ENCODE measurements at regions not wholly inside any gene's neighbourhood (a gene's known extent, or its start where the extent isn't known, plus 50 kb on each side); places are given as distances from the start of the nearest gene placed in this dataset.

DNA sequence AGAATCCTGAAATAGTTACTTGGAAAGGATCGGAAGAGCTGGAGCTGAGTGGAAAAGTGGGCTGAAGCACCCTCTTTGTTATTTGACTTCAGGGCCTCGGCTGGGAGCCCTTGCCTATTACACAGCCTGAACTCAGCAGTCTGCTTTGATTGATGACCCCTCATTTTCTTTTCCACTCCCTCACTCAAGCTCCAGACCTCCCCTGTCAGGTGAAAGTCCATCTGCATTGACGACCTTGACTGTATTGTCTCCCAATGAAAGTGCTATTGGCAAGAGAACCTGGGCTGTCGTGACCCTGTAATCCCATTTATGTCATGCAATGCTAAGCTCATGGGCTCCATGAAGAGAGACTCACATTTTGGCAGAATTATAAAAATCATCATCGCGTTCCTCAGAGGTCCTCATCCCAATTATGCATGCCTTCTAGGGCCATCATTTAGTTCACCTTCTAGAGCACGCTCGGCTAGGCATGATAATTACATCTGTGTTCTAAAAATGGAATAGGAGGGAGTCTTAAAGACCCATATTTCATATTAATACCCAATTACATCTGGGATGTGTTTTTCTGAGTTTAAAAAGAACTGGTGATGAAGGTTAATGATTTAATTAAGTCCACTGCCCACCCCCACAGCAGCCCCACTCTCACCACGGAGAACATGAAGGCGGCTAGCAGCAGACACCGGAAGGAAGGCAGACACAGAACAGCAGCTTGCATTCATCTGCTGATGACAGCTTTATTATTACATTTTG is 472.5 kb downstream of the PID1 start:
- Histone ChIP-seq H4K20me1 (ENCODE audit: insufficient read depth, low read depth, low read length) (no peaks in the 10 kb centered on the region), H3K79me2 (ENCODE audit: low read length) (no peaks in the 10 kb centered on the region), H3K36me3 (ENCODE audit: insufficient read depth, low read length) (no peaks in the 10 kb centered on the region), H3K9me3 (ENCODE audit: low read length) (no peaks in the 10 kb centered on the region), H2AFZ (ENCODE audit: low read length) (no peak overlapping the region), H3K4me3 (ENCODE audit: low read length) (no peak overlapping the region), H3K9me2 (replicated peaks; ENCODE audit: insufficient read depth, low read length) (no peaks in the 10 kb centered on the region; the same call in 1 of the 2 replicates), H3K27ac (ENCODE audit: low read length) (no peak overlapping the region), H3K4me1 (ENCODE audit: low read length) (no peaks in the 10 kb centered on the region), H3K27me3 (ENCODE audit: low read length) (no peaks in the 10 kb centered on the region), H3K4me2 (ENCODE audit: low read depth, low read length, poor library complexity, severe bottlenecking) (no peak overlapping the region), H3K9ac (ENCODE audit: low read length) (no peak overlapping the region)
- DNase-seq = no peak

GRCh38 chr2:228796386-228796785 is 474.7 kb downstream of the PID1 start:
- DNase-seq = no peak
- no peak overlapping the region for H3K4me2 ChIP-seq (ENCODE audit: low read depth, low read length, poor library complexity, severe bottlenecking)
- H3K27me3 ChIP-seq (ENCODE audit: low read length) = no peaks in the 10 kb centered on the region

DNA sequence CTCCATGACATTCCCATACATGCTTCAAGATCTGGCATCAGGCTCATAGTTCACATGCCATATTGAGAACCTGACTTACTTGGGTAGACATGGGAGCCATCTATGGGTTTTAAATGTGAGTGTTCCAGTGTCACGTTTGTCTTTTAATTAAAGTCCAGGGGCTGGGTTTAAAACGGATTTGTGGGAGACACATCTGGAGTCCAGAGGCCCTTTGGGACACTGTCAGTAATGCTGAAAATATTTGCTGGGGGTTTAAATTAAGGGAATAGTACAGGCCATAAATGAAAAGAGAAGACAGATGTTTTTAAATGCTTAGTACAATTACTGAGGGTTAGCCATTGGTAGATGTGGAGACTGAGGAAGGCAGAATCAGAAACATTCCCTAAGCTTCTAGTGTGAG is 478.0 kb downstream of the PID1 start:
- Histone ChIP-seq H3K4me2 (ENCODE audit: low read depth, low read length, poor library complexity, severe bottlenecking) (no peak overlapping the region), H3K4me1 (ENCODE audit: low read length) (no peaks in the 10 kb centered on the region), H3K9ac (ENCODE audit: low read length) (no peak overlapping the region), H3K27me3 (ENCODE audit: low read length) (no peaks in the 10 kb centered on the region; the same call in 1 of the 2 replicates), H3K79me2 (ENCODE audit: low read length) (no peaks in the 10 kb centered on the region), H3K4me3 (ENCODE audit: low read length) (no peak overlapping the region), H3K36me3 (ENCODE audit: insufficient read depth, low read length) (no peaks in the 10 kb centered on the region), H3K27ac (ENCODE audit: low read length) (no peak overlapping the region), H3K9me2 (replicated peaks; ENCODE audit: insufficient read depth, low read length) (no peaks in the 10 kb centered on the region; the same call in 1 of the 2 replicates), H3K9me3 (ENCODE audit: low read length) (no peaks in the 10 kb centered on the region), H2AFZ (ENCODE audit: low read length) (no peak overlapping the region), H4K20me1 (ENCODE audit: insufficient read depth, low read depth, low read length) (no peaks in the 10 kb centered on the region)
- DNase-seq = no peak

More at GRCh38 chr2:228796386-228796785, 474.7 kb downstream of the PID1 start:
- H3K27ac ChIP-seq (ENCODE audit: low read length) = no peak overlapping the region
- no peak overlapping the region for H2AFZ ChIP-seq (ENCODE audit: low read length)
- H3K4me1 ChIP-seq (ENCODE audit: low read length) = no peaks in the 10 kb centered on the region
- no peaks in the 10 kb centered on the region for H3K36me3 ChIP-seq (ENCODE audit: insufficient read depth, low read length)
- H3K4me3 ChIP-seq (ENCODE audit: low read length) = no peak overlapping the region
- no peaks in the 10 kb centered on the region for H3K79me2 ChIP-seq (ENCODE audit: low read length)
- no peaks in the 10 kb centered on the region for H3K9me3 ChIP-seq (ENCODE audit: low read length)
- H3K9me2 ChIP-seq (replicated peaks; ENCODE audit: insufficient read depth, low read length) = no peaks in the 10 kb centered on the region; the same call in 1 of the 2 replicates
- H4K20me1 ChIP-seq (ENCODE audit: insufficient read depth, low read depth, low read length) = no peaks in the 10 kb centered on the region
- H3K9ac ChIP-seq (ENCODE audit: low read length) = no peak overlapping the region

DNA sequence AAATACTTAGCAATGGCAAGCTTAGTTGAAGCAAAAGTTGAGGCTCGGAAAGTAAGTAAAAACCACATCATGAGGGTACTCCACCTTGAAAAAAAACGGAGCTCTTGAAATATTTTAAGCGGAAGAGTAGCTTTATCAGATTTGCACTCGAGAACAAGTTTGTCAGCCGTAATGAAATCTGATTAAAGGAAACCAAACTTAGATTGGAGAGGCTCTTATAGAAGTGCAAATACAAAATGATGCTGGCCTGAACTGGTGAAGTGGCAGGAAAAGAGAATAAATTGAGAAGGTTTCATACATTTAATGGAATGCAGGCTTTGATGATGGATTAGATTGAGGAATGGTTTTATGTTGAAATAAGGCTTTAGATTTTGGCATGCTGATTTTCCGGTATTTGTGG is 484.2 kb downstream of the PID1 start:
- no peak for DNase-seq
- no peak overlapping the region for H3K4me2 ChIP-seq (ENCODE audit: low read depth, low read length, poor library complexity, severe bottlenecking)
- no peak overlapping the region for H3K27ac ChIP-seq (ENCODE audit: low read length)
- H2AFZ ChIP-seq (ENCODE audit: low read length) = no peak overlapping the region
- H3K9ac ChIP-seq (ENCODE audit: low read length) = no peak overlapping the region
- no peaks in the 10 kb centered on the region for H4K20me1 ChIP-seq (ENCODE audit: insufficient read depth, low read depth, low read length)
- H3K4me1 ChIP-seq (ENCODE audit: low read length) = no peaks in the 10 kb centered on the region
- H3K36me3 ChIP-seq (ENCODE audit: insufficient read depth, low read length) = no peaks in the 10 kb centered on the region
- no peaks in the 10 kb centered on the region for H3K9me2 ChIP-seq (replicated peaks; ENCODE audit: insufficient read depth, low read length)
- H3K27me3 ChIP-seq (ENCODE audit: low read length) = no peaks in the 10 kb centered on the region; the same call in 1 of the 2 replicates
- no peaks in the 10 kb centered on the region for H3K79me2 ChIP-seq (ENCODE audit: low read length)
- H3K9me3 ChIP-seq (ENCODE audit: low read length) = no peaks in the 10 kb centered on the region
- no peak overlapping the region for H3K4me3 ChIP-seq (ENCODE audit: low read length)

GRCh38 chr2:228782281-228782680 is 488.8 kb downstream of the PID1 start:
- no peak overlapping the region for H3K4me2 ChIP-seq (ENCODE audit: low read depth, low read length, poor library complexity, severe bottlenecking)
- H3K27ac ChIP-seq (ENCODE audit: low read length) = no peak overlapping the region
- H3K9me2 ChIP-seq (replicated peaks; ENCODE audit: insufficient read depth, low read length) = no peaks in the 10 kb centered on the region
- no peaks in the 10 kb centered on the region for H3K9me3 ChIP-seq (ENCODE audit: low read length)
- no peaks in the 10 kb centered on the region for H3K27me3 ChIP-seq (ENCODE audit: low read length)
- H3K4me3 ChIP-seq (ENCODE audit: low read length) = no peak overlapping the region
- no peaks in the 10 kb centered on the region for H4K20me1 ChIP-seq (ENCODE audit: insufficient read depth, low read depth, low read length)
- H2AFZ ChIP-seq (ENCODE audit: low read length) = no peak overlapping the region
- H3K36me3 ChIP-seq (ENCODE audit: insufficient read depth, low read length) = no peaks in the 10 kb centered on the region
- DNase-seq = no peak
- no peaks in the 10 kb centered on the region for H3K79me2 ChIP-seq (ENCODE audit: low read length)
- H3K9ac ChIP-seq (ENCODE audit: low read length) = no peak overlapping the region
- H3K4me1 ChIP-seq (ENCODE audit: low read length) = no peaks in the 10 kb centered on the region

- Histone ChIP-seq H3K4me2 (ENCODE audit: low read depth, low read length, poor library complexity, severe bottlenecking) (no peak overlapping the region), H3K27ac (ENCODE audit: low read length) (no peak overlapping the region), H3K9ac (ENCODE audit: low read length) (no peak overlapping the region), H2AFZ (ENCODE audit: low read length) (no peak overlapping the region), H4K20me1 (ENCODE audit: insufficient read depth, low read depth, low read length) (no peaks in the 10 kb centered on the region), H3K79me2 (ENCODE audit: low read length) (no peaks in the 10 kb centered on the region), H3K27me3 (ENCODE audit: low read length) (no peaks in the 10 kb centered on the region), H3K9me2 (replicated peaks; ENCODE audit: insufficient read depth, low read length) (no peaks in the 10 kb centered on the region), H3K4me3 (ENCODE audit: low read length) (no peak overlapping the region), H3K4me1 (ENCODE audit: low read length) (no peaks in the 10 kb centered on the region), H3K9me3 (ENCODE audit: low read length) (no peaks in the 10 kb centered on the region), H3K36me3 (ENCODE audit: insufficient read depth, low read length) (no peaks in the 10 kb centered on the region)
- DNase-seq = peak; percentile 14
Observed at GRCh38 chr2:228777855-228778355, 493.2 kb downstream of the PID1 start.

DNA sequence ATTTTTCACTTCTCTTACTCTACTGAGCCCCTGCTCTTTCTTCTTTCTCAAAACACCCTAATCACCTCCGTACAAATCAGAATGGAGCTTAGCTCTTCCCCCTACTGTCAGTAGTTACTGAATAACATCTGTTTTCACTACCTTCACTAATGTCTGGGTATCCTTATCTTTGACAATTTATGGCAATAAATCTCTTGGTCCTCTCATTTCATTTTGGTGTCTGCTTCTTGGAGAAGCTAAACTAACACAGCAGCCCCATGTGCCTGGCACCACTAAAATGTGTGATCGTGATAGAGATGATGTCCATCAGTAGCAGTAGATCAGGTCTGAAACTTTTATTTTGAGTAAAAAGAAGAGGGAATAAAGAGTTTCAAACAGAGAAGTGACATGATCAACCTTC is 496.5 kb downstream of the PID1 start:
- no peak overlapping the region for H3K4me2 ChIP-seq (ENCODE audit: low read depth, low read length, poor library complexity, severe bottlenecking)
- H4K20me1 ChIP-seq (ENCODE audit: insufficient read depth, low read depth, low read length) = no peaks in the 10 kb centered on the region
- no peak for DNase-seq
- no peak overlapping the region for H3K9ac ChIP-seq (ENCODE audit: low read length)
- H3K79me2 ChIP-seq (ENCODE audit: low read length) = no peaks in the 10 kb centered on the region
- no peaks in the 10 kb centered on the region for H3K9me2 ChIP-seq (replicated peaks; ENCODE audit: insufficient read depth, low read length)
- H2AFZ ChIP-seq (ENCODE audit: low read length) = no peak overlapping the region
- H3K27ac ChIP-seq (ENCODE audit: low read length) = no peak overlapping the region
- no peak overlapping the region for H3K4me3 ChIP-seq (ENCODE audit: low read length)
- H3K4me1 ChIP-seq (ENCODE audit: low read length) = no peaks in the 10 kb centered on the region
- H3K9me3 ChIP-seq (ENCODE audit: low read length) = no peaks in the 10 kb centered on the region
- H3K27me3 ChIP-seq (ENCODE audit: low read length) = no peaks in the 10 kb centered on the region
- H3K36me3 ChIP-seq (ENCODE audit: insufficient read depth, low read length) = no peaks in the 10 kb centered on the region

DNA sequence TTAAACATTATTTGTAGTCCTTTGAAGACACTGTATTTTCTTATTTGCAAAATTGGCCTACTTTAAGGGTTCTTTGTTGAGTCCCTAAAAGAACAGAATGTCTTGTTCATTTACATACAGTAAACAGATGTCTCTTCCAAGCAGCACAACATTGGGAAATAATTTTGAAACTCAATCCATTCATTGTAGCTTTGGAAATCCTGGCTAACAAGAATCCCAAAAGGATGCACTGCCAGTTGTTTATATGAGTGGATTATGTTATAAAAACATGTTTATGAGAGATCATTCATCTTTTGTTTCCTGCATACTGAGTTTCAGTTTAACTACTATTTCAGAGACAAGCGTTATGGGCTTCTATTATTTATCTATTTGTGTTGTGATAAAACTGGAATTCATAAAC is 499.3 kb downstream of the PID1 start:
- H3K79me2 ChIP-seq (ENCODE audit: low read length) = no peaks in the 10 kb centered on the region
- no peak for DNase-seq
- no peak overlapping the region for H2AFZ ChIP-seq (ENCODE audit: low read length)
- no peaks in the 10 kb centered on the region for H3K27me3 ChIP-seq (ENCODE audit: low read length)
- no peak overlapping the region for H3K27ac ChIP-seq (ENCODE audit: low read length)
- H3K4me2 ChIP-seq (ENCODE audit: low read depth, low read length, poor library complexity, severe bottlenecking) = no peak overlapping the region
- no peaks in the 10 kb centered on the region for H4K20me1 ChIP-seq (ENCODE audit: insufficient read depth, low read depth, low read length)
- H3K9me2 ChIP-seq (replicated peaks; ENCODE audit: insufficient read depth, low read length) = no peaks in the 10 kb centered on the region
- no peak overlapping the region for H3K4me3 ChIP-seq (ENCODE audit: low read length)
- no peak overlapping the region for H3K9ac ChIP-seq (ENCODE audit: low read length)
- H3K4me1 ChIP-seq (ENCODE audit: low read length) = no peaks in the 10 kb centered on the region
- H3K9me3 ChIP-seq (ENCODE audit: low read length) = no peaks in the 10 kb centered on the region
- no peaks in the 10 kb centered on the region for H3K36me3 ChIP-seq (ENCODE audit: insufficient read depth, low read length)

Data from Karpas-422 (cell line).